Bronchial epithelial cell (primary cell): ENCODE measurements at regions not wholly inside any gene's neighbourhood (a gene's known extent, or its start where the extent isn't known, plus 50 kb on each side); places are given as distances from the start of the nearest gene placed in this dataset.
"Not testable (repeated sequence)": the region's sequence is repeated elsewhere in the genome, so short reads cannot be mapped to it uniquely, and the experiment has no call there.

ENCODE experiments used
- DNase-seq: peaks from one replicate; pipeline ENCODE4 v3.0.0-alpha.2; 2010; ENCODE audit warnings: low read depth
- FAIRE-seq: peaks from 2 replicates; lab custom pipeline; 2011; peaks lifted over from hg19 to GRCh38; lab: Jason Lieb, UNC
- H3K27me3 ChIP-seq: 2 replicates; pipeline ENCODE4 v1.5.1; 2011; ENCODE audit warnings: low read length; ENCODE audit not compliant: control insufficient read depth, insufficient read depth
- H3K36me3 ChIP-seq: 2 replicates; pipeline ENCODE4 v1.5.1; 2011; ENCODE audit warnings: low read length; ENCODE audit not compliant: control insufficient read depth, insufficient read depth
- H3K4me3 ChIP-seq: 2 replicates; pipeline ENCODE4 v1.5.1; 2011; ENCODE audit warnings: mild to moderate bottlenecking, low read depth, low read length, control low read depth
- TF ChIP-seq, protein P1 (sequence below): IDR thresholded peaks from 2 replicates; pipeline ENCODE4 v1.5.1; 2011; ENCODE audit warnings: mild to moderate bottlenecking, moderate library complexity, low read length, control low read depth, inconsistent platforms; ENCODE audit not compliant: insufficient read depth, severe bottlenecking

DNA sequence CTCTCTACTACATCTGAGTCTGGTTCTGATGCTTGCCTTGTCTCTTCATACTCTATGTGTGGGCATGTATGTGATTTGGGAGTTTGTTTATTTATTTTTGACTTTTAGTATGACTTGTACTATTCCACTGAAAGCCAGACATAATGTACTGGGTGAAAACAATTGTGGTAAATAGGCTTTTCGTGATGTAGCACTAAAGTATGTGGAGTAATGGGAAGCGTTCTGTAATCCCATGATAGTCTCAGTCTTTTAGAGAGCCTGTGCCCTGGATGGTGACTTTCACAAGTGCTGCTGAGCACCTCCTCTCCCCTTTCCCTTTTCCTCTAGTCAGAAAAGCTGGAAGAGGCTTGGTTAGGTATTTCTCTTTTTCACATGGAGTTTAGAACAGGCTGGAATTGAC is 85.8 kb upstream of the S1PR3 start:
- Histone ChIP-seq H3K27me3 (no peaks in the 10 kb centered on the region), H3K4me3 (no peak overlapping the region), H3K36me3 (no peaks in the 10 kb centered on the region)
- no peak for DNase-seq
- TF ChIP-seq, protein P1, sequence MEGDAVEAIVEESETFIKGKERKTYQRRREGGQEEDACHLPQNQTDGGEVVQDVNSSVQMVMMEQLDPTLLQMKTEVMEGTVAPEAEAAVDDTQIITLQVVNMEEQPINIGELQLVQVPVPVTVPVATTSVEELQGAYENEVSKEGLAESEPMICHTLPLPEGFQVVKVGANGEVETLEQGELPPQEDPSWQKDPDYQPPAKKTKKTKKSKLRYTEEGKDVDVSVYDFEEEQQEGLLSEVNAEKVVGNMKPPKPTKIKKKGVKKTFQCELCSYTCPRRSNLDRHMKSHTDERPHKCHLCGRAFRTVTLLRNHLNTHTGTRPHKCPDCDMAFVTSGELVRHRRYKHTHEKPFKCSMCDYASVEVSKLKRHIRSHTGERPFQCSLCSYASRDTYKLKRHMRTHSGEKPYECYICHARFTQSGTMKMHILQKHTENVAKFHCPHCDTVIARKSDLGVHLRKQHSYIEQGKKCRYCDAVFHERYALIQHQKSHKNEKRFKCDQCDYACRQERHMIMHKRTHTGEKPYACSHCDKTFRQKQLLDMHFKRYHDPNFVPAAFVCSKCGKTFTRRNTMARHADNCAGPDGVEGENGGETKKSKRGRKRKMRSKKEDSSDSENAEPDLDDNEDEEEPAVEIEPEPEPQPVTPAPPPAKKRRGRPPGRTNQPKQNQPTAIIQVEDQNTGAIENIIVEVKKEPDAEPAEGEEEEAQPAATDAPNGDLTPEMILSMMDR = no peak
- no peak for FAIRE-seq

DNA sequence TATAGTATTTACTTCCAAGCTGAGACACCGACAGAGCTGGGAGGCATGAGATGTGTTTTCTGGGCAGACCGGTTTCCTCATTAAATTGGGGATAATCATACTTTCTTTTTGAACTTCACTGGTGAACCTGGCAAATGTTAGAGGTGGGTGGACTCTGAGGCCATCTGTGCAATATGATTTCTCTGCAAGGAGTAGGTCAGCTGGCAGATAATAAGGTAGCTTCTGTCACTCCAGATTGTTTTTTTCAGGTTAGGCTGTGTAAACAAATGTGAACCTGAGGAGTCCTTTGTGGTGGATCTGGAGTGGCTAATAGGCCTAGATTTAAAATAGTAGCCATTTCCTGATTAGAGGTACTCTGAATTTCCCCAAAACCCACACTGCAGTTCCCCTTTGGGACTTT is 75.4 kb upstream of the S1PR3 start:
- no peaks in the 10 kb centered on the region for H3K27me3 ChIP-seq
- no peak for DNase-seq
- no peak for FAIRE-seq
- no peaks in the 10 kb centered on the region for H3K36me3 ChIP-seq
- H3K4me3 ChIP-seq = no peak overlapping the region
- TF ChIP-seq, protein P1 = no peak

DNA sequence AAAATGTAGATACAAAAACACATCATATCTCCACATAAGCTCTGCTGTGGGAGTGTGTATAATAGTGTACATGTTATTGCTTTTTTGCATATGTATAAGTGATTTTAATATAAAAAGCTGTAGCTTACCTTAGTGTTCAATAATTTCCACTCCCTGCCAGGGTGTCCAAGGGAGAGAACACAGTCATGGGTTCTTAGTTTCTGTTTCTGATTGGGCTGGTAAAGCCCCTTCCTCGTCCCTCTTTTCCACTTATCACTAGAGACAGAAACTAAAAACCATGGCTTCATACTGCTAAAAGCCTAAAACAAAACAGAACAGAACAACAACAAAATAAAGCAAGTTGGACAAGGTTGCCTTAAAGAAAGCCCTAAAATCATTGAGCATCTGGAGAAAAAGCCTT is 74.4 kb upstream of the S1PR3 start:
- Histone ChIP-seq H3K27me3 (no peaks in the 10 kb centered on the region), H3K4me3 (no peak overlapping the region), H3K36me3 (no peaks in the 10 kb centered on the region)
- DNase-seq = no peak
- FAIRE-seq = no peak
- TF ChIP-seq, protein P1 = no peak

DNA sequence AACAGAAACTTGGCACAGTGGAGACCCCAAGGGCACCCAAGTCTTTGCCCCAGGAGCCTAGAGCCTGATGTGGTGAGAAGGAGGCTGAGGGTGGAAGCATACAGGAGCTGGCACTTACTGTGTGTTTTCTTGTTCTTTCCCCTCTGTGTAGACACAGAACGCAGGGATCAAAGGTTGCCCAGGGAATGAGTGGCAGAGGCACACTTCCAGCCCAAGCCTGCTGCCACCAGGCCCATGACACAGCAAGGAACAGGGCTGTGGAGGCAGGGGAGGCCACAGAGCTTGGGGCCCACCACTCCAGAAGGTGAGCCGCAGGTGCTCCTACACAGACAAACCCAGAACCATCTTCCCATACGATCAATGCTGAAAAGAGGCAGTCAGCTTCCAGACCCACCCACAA is 73.9 kb upstream of the S1PR3 start:
- TF ChIP-seq, protein P1 = no peak
- Histone ChIP-seq H3K4me3 (no peak overlapping the region), H3K36me3 (no peaks in the 10 kb centered on the region), H3K27me3 (no peaks in the 10 kb centered on the region)
- FAIRE-seq (no peak), DNase-seq (no peak)

DNA sequence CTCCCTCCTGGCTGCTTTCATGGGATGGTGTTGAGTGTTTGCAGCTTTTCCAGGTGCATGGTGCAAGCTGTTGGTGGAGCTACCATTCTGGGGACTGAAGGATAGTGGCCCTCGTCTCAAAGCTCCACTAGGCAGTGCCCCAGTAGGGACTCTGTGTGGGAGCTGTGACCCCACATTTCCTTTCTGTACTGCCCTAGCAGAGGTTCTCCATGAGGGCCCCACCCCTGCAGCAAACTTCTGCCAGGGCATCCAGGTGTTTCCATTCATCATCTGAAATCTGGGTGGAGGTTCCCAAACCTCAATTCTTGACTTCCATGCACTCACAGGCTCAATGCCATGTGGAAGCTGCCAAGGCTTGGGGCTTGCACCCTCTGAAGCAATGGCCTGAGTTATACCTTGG is 72.7 kb upstream of the S1PR3 start:
- DNase-seq, H3K36me3 ChIP-seq, H3K4me3 ChIP-seq, FAIRE-seq, H3K27me3 ChIP-seq: not testable (repeated sequence)

DNA sequence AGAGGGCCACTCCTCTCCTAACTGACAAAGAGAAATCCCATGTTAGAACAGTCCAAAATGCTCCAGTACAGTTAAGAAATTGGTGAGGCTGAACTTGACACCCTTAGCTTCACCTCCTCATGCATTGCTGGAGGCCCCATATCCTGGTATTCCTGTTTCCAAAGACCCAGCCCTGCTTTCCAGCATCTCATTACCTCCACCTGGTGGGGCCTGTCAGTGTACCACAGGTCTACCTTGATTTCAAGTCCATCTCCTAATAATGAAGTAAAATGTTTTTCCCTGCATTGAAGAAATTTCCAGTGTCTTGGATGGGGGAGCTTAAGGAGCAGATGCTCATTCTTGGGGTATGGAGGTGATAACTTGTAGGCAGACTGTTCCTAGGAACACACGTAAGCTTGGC is 70.6 kb upstream of the S1PR3 start:
- no peak overlapping the region for H3K4me3 ChIP-seq
- TF ChIP-seq, protein P1 = peak; percentile 16
- DNase-seq (peak; percentile 22), FAIRE-seq (no peak)
- H3K27me3 ChIP-seq = no peaks in the 10 kb centered on the region
- no peaks in the 10 kb centered on the region for H3K36me3 ChIP-seq
